NCI-H82 treated with DMSO at 0.1 percent for 48 hours (cell line): ENCODE measurements at regions not wholly inside any gene's neighbourhood (a gene's known extent, or its start where the extent isn't known, plus 50 kb on each side); places are given as distances from the start of the nearest gene placed in this dataset.
"Not testable (repeated sequence)": the region's sequence is repeated elsewhere in the genome, so short reads cannot be mapped to it uniquely, and the experiment has no call there.

Experiments
- DNase-seq: peaks from one replicate; lab custom pipeline; 2025; ENCODE audit not compliant: unreplicated experiment; lab: John Stamatoyannopoulos, UW

DNA sequence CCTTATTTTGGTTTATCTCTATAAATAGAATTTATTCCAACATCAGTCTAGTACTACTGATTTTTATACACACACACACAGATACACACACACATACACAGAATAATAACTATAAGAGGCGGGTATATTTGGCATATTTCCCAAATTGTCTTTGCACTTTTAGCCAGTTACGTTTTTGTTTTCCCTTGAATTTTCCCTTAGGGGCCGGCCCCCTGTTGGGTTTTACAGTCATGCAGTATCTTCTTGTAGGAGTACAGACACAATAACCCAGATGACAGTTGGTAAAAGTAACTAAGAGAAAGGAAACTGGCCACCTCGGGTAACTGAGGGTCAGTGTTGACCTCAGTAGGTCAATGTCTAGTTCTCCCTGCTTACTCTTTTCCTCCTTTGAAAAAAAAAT lies 50.9 kb downstream of the DISP1 start:
- no peak for DNase-seq

- DNase-seq: no peak
Measured at GRCh38 chr1:222867316-222867715, 52.5 kb downstream of the DISP1 start.

DNA sequence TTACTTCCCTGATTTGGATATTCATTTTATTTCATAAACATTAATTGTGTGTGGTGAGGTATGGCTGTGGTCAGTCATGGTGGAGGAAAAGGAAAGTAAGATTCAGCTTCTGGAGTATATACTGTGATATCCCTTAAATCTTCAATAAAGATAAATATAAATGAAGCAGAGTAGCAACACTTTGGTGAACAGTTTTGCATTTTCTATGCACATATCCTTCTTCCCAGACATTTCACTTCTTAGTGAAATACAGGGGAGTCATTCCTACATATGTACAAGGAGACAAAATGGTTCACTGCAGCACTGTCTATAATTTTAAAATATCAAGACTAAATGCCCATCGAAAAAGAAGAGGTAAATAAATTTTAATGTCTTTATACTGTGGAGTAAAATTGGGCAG lies 61.3 kb downstream of the DISP1 start:
- no peak for DNase-seq

- DNase-seq: no peak
Measured at GRCh38 chr1:222877854-222878253, 63.0 kb downstream of the DISP1 start.

GRCh38 chr1:222880587-222880986 lies 65.7 kb downstream of the DISP1 start:
- no peak for DNase-seq

- no peak for DNase-seq
Measured at GRCh38 chr1:222886194-222886854, 71.5 kb downstream of the DISP1 start.

- DNase-seq: no peak
Measured at GRCh38 chr1:222886878-222887351, 72.1 kb downstream of the DISP1 start.

- no peak for DNase-seq
Measured at GRCh38 chr1:222889440-222889839, 74.6 kb downstream of the DISP1 start.

DNA sequence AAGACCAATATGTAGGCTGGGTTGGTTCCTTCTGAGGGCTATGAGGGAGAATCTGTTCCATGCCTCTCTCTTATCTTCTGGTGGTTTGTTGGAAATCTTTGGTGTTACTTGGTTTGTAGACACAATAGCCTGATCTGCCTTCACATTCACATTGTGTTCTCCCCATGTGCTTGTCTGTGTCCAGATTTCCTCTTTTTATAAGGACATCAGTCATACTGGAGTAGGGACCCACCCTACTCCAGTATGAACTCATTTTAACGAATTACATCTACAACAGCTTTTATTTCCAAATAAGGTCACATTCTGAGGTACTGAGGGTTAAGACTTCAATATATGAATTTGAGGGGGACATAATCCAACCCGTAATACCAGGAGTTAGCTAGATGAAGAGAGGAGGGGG lies 75.9 kb downstream of the DISP1 start:
- DNase-seq: no peak

DNA sequence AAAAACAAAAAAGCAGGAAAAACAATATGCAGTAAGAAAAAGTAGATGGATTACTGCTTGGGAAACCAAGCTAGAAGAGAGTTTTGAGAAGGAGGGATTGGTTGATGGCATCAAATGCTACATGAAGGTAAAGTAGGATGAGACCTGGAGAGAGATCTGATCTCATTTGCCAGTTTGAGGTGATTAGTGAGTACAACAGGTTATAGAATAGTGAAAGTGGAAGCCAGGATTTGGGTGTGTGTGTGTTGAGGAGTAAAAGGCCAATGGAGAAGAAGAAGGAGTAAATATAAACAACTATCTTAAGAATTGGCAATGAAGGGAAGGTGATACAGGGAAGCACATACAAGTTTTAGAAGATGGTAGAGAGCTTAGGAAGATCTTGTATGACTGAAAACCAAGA lies 76.7 kb downstream of the DISP1 start:
- no peak for DNase-seq

GRCh38 chr1:222892137-222892769 lies 77.4 kb downstream of the DISP1 start:
- DNase-seq: no peak

DNA sequence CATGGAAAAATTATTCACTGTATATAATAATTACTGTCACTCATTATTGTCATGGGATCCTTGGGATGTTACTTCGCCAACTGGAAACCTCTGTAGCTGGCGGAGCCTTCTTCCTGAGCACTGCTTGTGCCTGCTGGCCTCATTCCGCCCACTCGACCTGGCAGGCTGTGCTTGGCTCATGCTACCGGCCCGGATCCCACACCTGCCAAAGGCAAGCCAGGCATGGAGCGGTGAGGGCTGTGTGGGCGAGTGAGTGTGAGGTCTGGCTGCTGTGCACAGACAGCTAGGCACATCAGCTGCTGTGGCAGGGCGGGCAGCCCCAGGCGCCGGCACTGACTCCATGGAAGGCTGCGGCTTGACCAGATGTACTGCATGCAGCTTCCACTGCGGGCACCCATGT lies 78.4 kb downstream of the DISP1 start:
- no peak for DNase-seq

GRCh38 chr1:222894331-222894730 lies 79.5 kb downstream of the DISP1 start:
- DNase-seq: no peak

GRCh38 chr1:222896630-222897526 lies 82.0 kb downstream of the DISP1 start:
- DNase-seq: no peak

- DNase-seq: no peak
Measured at GRCh38 chr1:222897527-222898190, 82.8 kb downstream of the DISP1 start.

- DNase-seq: no peak
Measured at GRCh38 chr1:222898191-222898527, 83.3 kb downstream of the DISP1 start.

DNA sequence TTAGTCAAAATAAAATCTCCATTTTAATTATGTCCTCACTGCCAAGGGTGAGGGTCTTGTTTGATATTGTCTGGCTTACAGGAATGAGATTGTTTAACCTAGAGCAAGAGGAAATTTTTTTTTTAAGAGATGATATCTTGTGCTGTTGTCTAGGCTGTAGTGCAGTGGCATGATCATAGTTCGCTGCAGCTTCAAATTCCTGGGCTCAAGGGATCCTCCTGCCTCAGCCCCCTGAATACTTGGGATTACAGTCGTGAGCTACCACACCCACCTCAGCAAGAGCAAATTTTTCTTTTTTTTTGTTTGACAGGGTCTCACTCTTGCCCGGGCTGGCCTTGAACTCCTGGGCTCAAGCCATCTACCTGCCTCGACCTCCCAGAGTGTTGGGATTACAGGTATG lies 84.6 kb downstream of the DISP1 start:
- DNase-seq: no peak

DNA sequence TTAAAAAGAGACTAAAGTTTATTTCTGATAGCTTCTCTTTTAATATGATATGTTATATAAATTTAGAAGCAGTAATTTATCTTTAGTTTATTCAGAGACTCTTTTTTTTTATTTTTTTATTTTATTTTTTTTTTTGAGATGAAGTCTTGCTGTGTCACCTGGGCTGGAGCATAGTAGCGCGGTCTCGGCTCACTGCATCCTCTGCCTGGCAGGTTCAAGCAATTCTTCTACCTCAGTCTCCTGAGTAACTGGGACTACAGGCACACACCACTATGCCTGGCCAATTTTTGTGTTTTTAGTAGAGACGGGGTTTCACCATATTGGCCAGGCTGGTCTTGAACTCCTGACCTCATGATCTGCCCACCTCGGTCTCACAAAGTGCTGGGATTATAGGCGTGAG lies 89.6 kb downstream of the DISP1 start:
- no peak for DNase-seq

- DNase-seq: no peak
Measured at GRCh38 chr1:222905151-222905550, 90.3 kb downstream of the DISP1 start.

DNA sequence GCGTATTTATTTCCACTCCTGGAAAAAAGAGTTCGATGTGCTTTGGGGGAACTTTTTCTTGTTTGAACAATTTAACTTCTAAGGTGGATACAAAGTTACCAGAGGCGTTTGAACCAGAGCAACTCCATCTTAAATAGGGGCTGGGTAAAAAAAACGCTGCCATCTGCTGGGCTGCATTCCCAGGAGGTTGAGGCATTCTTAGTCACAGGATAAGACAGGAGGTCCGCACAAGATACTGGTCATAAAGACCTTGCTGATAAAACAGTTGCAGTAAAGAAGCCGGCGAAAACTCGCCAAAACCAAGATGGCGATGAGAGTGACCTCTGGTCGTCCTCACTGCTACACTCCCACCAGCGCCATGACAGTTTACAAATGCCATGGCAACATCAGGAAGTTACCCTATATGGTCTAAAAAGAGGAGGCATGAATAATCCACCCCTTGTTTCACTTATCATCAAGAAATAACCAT lies 91.5 kb downstream of the DISP1 start:
- DNase-seq: not testable (repeated sequence)

- DNase-seq: no peak
Measured at GRCh38 chr1:222909586-222909985, 94.7 kb downstream of the DISP1 start.
